Lower lobe of right lung (tissue), 2 donors: ENCODE measurements at regions not wholly inside any gene's neighbourhood (a gene's known extent, or its start where the extent isn't known, plus 50 kb on each side); places are given as distances from the start of the nearest gene placed in this dataset.

Experiments used
- ATAC-seq, 2 donors: fragments of 200-7000 bp; cut with Tn5 transposase; one replicate each; pipeline ENCODE4 v1.9.1; 2020 to 2022; ENCODE audit warnings: mild to moderate bottlenecking in 2 of 2, moderate library complexity in 2 of 2
- DNase-seq: peaks from one replicate; pipeline ENCODE4 v3.0.0-alpha.2; 2020
- H3K27ac ChIP-seq: fragments of 200-600 bp; one replicate; pipeline ENCODE4 v1.8.0; 2022
- H3K27me3 ChIP-seq: fragments of 200-600 bp; one replicate; pipeline ENCODE4 v1.8.0; 2022; ENCODE audit warnings: low read depth
- H3K36me3 ChIP-seq: fragments of 200-600 bp; one replicate; pipeline ENCODE4 v1.8.0; 2022; ENCODE audit warnings: mild to moderate bottlenecking
- H3K4me1 ChIP-seq: fragments of 200-600 bp; one replicate; pipeline ENCODE4 v1.8.0; 2022
- H3K4me3 ChIP-seq: fragments of 200-600 bp; one replicate; pipeline ENCODE4 v1.8.0; 2022; ENCODE audit warnings: mild to moderate bottlenecking
- H3K9me3 ChIP-seq: fragments of 200-600 bp; one replicate; pipeline ENCODE4 v1.8.0; 2022
- intact Hi-C: fragments of 100-400 bp; cut with DNase I; formaldehyde crosslinking; loops from one replicate; pipeline ENCODE4 v1.11.0; 2022
- TF ChIP-seq, protein P1 (sequence below): fragments of 200-600 bp; IDR thresholded peaks from one replicate; pipeline ENCODE4 v1.8.0; 2022; ENCODE audit warnings: antibody characterized with exemption, mild to moderate bottlenecking
- donor health status: DM: no; HTN: yes; CAD: no; lungs with severe emphysema.

DNA sequence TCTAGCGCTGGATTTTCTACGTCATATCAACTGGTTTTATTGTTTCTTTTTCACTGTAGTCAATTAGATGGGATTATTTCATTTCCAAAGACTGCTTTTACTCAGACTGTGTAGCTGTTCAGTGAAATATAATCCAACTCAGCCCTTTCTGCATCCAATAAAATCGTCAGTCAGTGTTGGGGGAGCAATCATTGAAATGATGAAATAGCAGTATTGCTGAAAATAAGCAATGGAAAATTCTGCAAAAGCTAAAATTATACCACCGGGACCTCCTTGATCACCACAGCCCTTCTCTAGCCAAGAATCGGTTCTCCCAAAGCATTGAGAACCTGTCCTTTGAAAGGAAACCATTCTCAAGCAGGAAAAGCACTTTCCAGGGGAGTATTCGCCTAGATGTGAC, 243.1 kb upstream of the TENM3 start:
- H3K9me3 ChIP-seq = no peaks in the 10 kb centered on the region
- intact Hi-C loops = no loop called here
- H3K27ac ChIP-seq = no peak overlapping the region
- no peak for ATAC-seq
- H3K4me1 ChIP-seq = no peaks in the 10 kb centered on the region
- TF ChIP-seq, protein P1, sequence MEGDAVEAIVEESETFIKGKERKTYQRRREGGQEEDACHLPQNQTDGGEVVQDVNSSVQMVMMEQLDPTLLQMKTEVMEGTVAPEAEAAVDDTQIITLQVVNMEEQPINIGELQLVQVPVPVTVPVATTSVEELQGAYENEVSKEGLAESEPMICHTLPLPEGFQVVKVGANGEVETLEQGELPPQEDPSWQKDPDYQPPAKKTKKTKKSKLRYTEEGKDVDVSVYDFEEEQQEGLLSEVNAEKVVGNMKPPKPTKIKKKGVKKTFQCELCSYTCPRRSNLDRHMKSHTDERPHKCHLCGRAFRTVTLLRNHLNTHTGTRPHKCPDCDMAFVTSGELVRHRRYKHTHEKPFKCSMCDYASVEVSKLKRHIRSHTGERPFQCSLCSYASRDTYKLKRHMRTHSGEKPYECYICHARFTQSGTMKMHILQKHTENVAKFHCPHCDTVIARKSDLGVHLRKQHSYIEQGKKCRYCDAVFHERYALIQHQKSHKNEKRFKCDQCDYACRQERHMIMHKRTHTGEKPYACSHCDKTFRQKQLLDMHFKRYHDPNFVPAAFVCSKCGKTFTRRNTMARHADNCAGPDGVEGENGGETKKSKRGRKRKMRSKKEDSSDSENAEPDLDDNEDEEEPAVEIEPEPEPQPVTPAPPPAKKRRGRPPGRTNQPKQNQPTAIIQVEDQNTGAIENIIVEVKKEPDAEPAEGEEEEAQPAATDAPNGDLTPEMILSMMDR = no peak
- no peaks in the 10 kb centered on the region for H3K27me3 ChIP-seq
- DNase-seq = no peak
- no peak overlapping the region for H3K4me3 ChIP-seq
- no peaks in the 10 kb centered on the region for H3K36me3 ChIP-seq

DNA sequence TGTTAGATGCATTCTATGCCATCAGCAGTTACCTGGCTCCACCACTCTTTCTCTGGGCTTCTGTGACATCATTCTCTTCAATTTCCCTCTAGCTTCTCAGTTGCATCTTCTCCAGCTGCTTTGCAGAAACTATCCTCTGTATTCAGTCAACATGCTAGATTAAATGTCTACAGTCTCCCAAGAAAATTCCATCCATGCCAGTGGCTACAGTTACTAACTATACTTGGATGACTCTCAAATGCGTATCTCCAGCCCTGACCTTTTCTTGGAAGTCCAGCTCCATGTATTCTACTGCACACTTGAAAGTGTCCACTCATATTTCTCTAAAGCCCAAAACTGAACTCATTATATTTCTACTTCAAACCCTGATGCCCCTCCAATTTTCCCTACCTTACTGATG, 232.3 kb upstream of the TENM3 start:
- intact Hi-C loops = no loop called here
- ATAC-seq (no peak), DNase-seq (no peak)
- Histone ChIP-seq H3K36me3 (no peaks in the 10 kb centered on the region), H3K27me3 (no peaks in the 10 kb centered on the region), H3K9me3 (no peaks in the 10 kb centered on the region), H3K27ac (no peak overlapping the region), H3K4me3 (no peak overlapping the region), H3K4me1 (no peaks in the 10 kb centered on the region)
- TF ChIP-seq, protein P1 = no peak

DNA sequence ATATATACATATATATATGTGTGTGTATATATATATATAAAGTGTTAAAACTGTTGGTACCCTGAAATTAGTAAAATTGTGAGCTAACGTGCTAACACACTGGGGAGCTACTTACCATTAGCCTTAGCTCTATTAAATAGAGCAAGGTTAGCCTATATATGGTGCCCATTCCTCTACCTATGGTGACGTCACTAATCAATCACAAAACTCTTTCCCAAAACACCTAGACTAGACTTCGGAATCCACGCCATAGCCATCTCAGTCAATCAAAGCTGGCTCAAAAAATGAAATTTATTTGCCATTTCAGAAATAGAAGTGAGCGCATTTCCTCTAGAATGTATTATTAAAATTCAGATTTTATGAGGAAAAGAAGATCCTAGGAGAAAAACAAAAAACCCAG, 229.0 kb upstream of the TENM3 start:
- H3K4me3 ChIP-seq = no peak overlapping the region
- no peak for ATAC-seq
- H3K36me3 ChIP-seq = no peaks in the 10 kb centered on the region
- intact Hi-C loops = no loop called here
- H3K9me3 ChIP-seq = no peaks in the 10 kb centered on the region
- DNase-seq = no peak
- H3K27me3 ChIP-seq = no peaks in the 10 kb centered on the region
- H3K27ac ChIP-seq = no peak overlapping the region
- H3K4me1 ChIP-seq = no peaks in the 10 kb centered on the region
- TF ChIP-seq, protein P1 = no peak

DNA sequence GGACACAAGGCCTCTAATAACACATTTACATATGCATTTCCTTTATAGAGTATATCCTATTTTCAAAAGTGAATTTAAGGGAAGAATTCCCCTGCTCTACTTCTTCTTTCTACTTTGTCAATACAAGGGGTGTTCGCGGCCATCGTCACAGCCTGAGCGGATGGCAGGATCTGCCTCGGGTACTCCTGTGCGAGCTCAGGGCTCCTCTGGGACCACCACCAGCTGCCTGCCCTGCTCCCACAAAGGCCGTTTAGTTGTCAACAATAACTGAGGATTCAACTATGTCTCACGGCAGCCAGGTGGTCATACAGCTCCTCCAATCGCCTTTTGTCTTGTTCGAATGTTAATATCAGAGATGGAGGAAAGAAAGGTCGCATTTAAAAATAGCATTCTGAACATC, 228.2 kb upstream of the TENM3 start:
- H3K27ac ChIP-seq = no peak overlapping the region

DNA sequence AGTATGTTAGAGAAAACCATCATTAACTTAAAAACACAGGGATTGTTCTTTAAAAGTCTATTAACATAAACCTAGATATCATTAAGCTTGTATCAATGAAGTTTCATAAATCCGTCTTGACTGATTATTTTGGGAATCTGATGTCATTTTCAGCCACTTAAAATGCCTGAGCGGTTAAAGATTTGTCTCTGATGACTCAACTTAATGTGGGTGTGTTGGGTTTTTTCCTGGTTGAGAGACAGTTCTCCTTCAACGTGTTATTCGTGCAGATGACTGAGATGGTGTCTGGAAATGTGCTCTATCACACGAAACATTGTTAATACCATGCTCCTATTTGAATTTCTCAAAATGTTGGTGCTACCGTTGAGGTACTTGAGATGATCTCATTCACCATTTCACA, 227.3 kb upstream of the TENM3 start:
- ATAC-seq = no peak
- intact Hi-C loops = no loop called here
- no peaks in the 10 kb centered on the region for H3K36me3 ChIP-seq

More for the DNA sequence above, 228.2 kb upstream of the TENM3 start:
- Histone ChIP-seq H3K9me3 (no peaks in the 10 kb centered on the region), H3K4me1 (no peaks in the 10 kb centered on the region), H3K27me3 (no peaks in the 10 kb centered on the region), H3K4me3 (no peak overlapping the region), H3K36me3 (no peaks in the 10 kb centered on the region)
- intact Hi-C loops = no loop called here
- ATAC-seq (no peak), DNase-seq (no peak)
- TF ChIP-seq, protein P1 = no peak

More for the DNA sequence above, 227.3 kb upstream of the TENM3 start:
- no peak overlapping the region for H3K27ac ChIP-seq
- no peak overlapping the region for H3K4me3 ChIP-seq
- H3K9me3 ChIP-seq = no peaks in the 10 kb centered on the region
- no peaks in the 10 kb centered on the region for H3K4me1 ChIP-seq
- no peaks in the 10 kb centered on the region for H3K27me3 ChIP-seq
- DNase-seq = no peak
- TF ChIP-seq, protein P1 = no peak
